Small intestine (tissue), 7 donors: ENCODE measurements at regions not wholly inside any gene's neighbourhood (a gene's known extent, or its start where the extent isn't known, plus 50 kb on each side); places are given as distances from the start of the nearest gene placed in this dataset.

Source experiments
- DNase-seq, 2 donors: peaks; one replicate each; pipeline versions ENCODE4 v3.0.0 to v3.0.0-alpha.2; 2013
- FAIRE-seq: peaks from 2 replicates; lab custom pipeline; 2012; peaks lifted over from hg19 to GRCh38; lab: Jason Lieb, UNC
- H3K27ac ChIP-seq, 3 donors: one replicate each; pipeline ENCODE4 v1.5.1; 2013; ENCODE audit warnings: low read length in 2 of 3, mild to moderate bottlenecking in 2 of 3, control low read depth in 1 of 3, inconsistent platforms in 1 of 3, low read depth in 1 of 3, moderate library complexity in 1 of 3
- H3K27me3 ChIP-seq, 3 donors: one replicate each; pipeline ENCODE4 v1.6.1; 2013; ENCODE audit warnings: low read length in 3 of 3, inconsistent platforms in 1 of 3; ENCODE audit not compliant: control insufficient read depth in 3 of 3, insufficient read depth in 3 of 3
- H3K36me3 ChIP-seq, 3 donors: one replicate each; pipeline ENCODE4 v1.6.1; 2013; ENCODE audit warnings: low read length in 3 of 3, inconsistent platforms in 1 of 3, low read depth in 1 of 3, mild to moderate bottlenecking in 1 of 3, moderate library complexity in 1 of 3; ENCODE audit not compliant: control insufficient read depth in 3 of 3, insufficient read depth in 2 of 3
- H3K4me1 ChIP-seq, 3 donors: one replicate each; pipeline ENCODE4 v1.6.1; 2013; ENCODE audit warnings: low read length in 2 of 3, inconsistent platforms in 1 of 3, low read depth in 1 of 3, mild to moderate bottlenecking in 1 of 3, moderate library complexity in 1 of 3; ENCODE audit not compliant: control insufficient read depth in 3 of 3, insufficient read depth in 2 of 3
- H3K4me3 ChIP-seq, 3 donors: one replicate each; pipeline ENCODE4 v1.5.1; 2013; ENCODE audit warnings: low read length in 3 of 3, control low read depth in 1 of 3, inconsistent platforms in 1 of 3, low read depth in 1 of 3, mild to moderate bottlenecking in 1 of 3, moderate library complexity in 1 of 3
- H3K9me3 ChIP-seq, 2 donors: one replicate each; pipeline ENCODE4 v1.6.1; 2013; ENCODE audit warnings: low read depth in 1 of 2, low read length in 1 of 2; ENCODE audit not compliant: control insufficient read depth in 2 of 2, insufficient read depth in 1 of 2
- WGBS, 3 donors: extraction: QIAGEN DNeasy Blood & Tissue Kit; methylation state at CpG; one replicate each; pipeline ENCODE4 v1.1.7; 2013; 5-methylcytosine and 5-hydroxymethylcytosine counted together
- donor health status: healthy with polysubstance abuse.
- donor health status: control.
- donor health status: control.
- donor health status: Bipolar disorder and iron deficiency.
- donor health status: healthy.

DNA sequence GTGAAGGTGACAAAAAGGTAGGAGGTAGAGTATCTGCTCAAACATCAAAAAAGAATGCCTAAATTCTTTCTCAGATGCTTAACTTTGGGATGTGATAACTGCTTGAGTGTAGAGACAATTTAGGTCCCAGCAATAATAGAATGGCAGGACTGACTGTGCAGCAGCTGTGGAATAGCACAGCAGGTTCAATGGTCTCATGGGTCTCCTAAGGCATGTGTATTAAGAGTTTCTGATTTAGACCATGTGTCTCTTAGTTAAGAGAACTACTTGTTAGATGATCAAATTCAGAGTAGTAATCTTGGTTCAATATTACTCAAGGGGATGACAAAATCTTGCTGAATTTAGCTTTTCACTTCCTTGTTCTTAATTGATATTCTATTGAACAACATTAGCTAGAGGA lies 72.0 kb downstream of the ALX1 start:
- Histone ChIP-seq H3K36me3 (no peaks in the 10 kb centered on the region), H3K4me1 (no peaks in the 10 kb centered on the region), H3K4me3 (no peak overlapping the region), H3K27ac (no peak overlapping the region), H3K27me3 (no peaks in the 10 kb centered on the region), H3K9me3 (no peaks in the 10 kb centered on the region)
- no peak for FAIRE-seq
- DNase-seq: no peak

DNA sequence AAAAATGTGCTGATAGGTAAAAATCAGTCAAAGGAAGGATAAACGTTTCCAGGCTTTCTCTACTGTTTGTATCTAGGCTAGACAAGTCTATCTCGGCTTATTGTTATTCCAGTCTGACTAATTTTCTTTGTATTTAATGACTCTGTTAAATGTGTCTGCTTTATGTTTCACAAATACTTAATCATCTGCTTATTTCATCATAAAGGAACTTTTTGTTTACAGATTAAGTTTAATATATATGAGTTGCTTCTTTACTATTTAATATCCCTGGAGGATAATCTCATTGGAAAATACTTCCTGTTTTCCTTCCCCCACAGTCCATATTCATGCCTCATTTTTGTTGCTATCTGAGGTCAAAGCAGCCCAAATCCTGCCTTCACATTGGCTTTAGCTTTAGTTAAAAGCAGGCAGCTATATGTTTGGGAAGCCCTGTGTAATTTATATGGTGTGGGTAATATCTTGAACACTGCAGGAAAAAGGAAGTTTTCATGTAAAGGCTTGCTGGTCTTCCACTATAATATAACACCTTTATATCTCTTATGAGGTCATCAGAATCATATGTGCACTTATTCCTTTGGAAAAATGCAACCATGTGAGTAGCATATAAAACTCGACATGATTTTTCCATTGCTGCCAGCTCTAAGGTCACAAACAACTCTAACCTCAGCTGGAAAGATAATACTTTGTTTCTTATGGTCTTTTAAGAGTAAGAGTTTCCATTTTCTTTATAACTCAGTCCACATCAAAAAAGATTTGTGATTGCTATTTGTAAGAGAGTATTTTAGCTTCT lies 76.8 kb downstream of the ALX1 start:
- H3K9me3 ChIP-seq: no peaks in the 10 kb centered on the region
- FAIRE-seq: no peak
- 30 to 40% (median 33%) methylated on average over 3 of the region's 3 CpGs for WGBS, 3 donors

DNA sequence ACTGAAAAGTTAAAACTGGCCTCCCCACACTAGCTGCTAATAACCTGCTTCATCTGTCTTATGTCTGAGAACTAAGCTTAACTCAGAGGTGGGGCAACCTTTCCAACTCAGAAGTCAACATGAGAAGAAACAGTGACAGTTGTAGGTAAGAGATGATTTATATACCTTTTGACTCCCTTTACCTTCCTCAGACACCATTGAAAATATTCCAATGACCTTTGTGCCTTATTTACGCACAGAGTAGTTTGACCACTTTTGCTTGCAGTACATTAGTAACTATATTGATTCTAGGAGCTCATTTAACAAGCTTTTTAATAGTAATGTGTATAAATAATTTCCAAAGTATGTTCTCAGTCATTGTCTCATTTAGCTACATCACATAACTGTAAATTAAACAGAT lies 77.6 kb downstream of the ALX1 start:
- Histone ChIP-seq H3K4me3 (no peak overlapping the region), H3K9me3 (no peaks in the 10 kb centered on the region), H3K4me1 (no peaks in the 10 kb centered on the region), H3K27ac (no peak overlapping the region), H3K36me3 (no peaks in the 10 kb centered on the region), H3K27me3 (no peaks in the 10 kb centered on the region)
- peak; percentile 22 to 23 for DNase-seq
- WGBS, 3 donors: 19 to 52% (median 28%) methylated on average over 1 of the region's 1 CpG
- FAIRE-seq: no peak

More for the DNA sequence above, 76.8 kb downstream of the ALX1 start:
- Histone ChIP-seq H3K27ac (no peak overlapping the region), H3K36me3 (no peaks in the 10 kb centered on the region), H3K4me1 (no peaks in the 10 kb centered on the region), H3K4me3 (no peak overlapping the region), H3K27me3 (no peaks in the 10 kb centered on the region)
- no peak for DNase-seq

DNA sequence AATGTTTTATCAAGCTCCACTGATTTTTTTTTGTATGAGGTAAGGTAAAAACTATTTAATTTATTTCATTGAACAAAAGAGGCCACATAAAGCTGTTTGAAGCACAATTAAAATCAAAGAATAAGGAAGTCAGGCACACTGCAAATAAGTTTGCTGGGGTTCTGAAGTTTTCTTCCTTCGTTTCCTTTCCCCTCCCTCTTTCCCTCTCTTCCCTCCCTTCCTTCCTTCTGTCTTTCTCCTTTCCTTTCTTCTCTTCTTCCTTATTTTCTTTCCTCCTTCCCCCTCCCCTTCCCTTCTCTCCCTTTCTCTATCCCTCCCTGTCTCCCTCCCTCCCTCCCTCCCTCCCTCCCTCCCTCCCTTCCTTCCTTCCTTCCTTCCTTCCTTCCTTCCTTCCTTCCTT lies 78.7 kb downstream of the ALX1 start:
- H3K9me3 ChIP-seq: no peaks in the 10 kb centered on the region
- no peak for FAIRE-seq
- no peaks in the 10 kb centered on the region for H3K4me1 ChIP-seq
- 0 to 43% (median 42%) methylated on average over 1 of the region's 1 CpG for WGBS, 3 donors
- no peaks in the 10 kb centered on the region for H3K27me3 ChIP-seq
- no peak overlapping the region for H3K27ac ChIP-seq
- no peak overlapping the region for H3K4me3 ChIP-seq
- DNase-seq: no peak
- H3K36me3 ChIP-seq: no peaks in the 10 kb centered on the region

DNA sequence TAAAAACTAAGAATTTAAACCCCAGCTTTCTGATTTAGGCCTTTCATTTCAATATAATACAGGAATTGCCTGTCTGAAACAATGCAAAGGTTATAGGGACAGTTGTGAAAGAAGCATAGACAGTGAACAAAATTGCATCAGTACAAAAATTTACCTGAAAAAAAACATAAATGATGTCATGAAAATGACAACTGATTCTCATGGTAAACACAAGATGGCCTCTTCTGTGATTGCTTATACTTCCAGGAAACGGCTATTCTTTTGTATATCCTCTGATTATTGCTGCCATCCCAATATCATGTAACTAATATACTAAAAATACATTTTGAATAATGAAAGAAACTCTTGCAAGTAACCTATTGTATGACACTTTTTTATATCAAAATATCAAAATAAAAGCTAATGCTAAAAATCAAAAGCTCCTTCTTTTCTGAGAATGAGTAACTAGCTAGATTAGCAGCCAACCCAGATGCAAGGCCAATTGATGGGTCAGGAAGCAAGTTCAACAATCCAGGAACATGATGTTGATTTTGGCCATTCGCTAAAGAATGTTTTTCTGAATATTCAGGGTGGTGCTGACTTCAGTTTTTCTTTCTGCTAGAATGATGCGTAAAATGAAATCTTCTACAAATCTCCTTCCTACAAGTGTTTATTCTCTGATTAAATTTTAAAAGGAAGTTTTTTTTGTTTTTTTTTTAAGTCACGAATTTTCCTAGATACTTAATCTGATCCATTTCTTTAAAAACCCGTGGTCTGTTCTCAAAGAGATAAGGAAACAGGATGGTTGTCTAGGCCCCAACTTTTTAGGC lies 83.6 kb downstream of the ALX1 start:
- H3K4me1 ChIP-seq: no peaks in the 10 kb centered on the region
- no peak overlapping the region for H3K27ac ChIP-seq
- DNase-seq (no peak), FAIRE-seq (no peak)
- no peak overlapping the region for H3K4me3 ChIP-seq
- no peaks in the 10 kb centered on the region for H3K27me3 ChIP-seq
- H3K36me3 ChIP-seq: no peaks in the 10 kb centered on the region
- 65 to 67% (median 66%) methylated on average over 5 of the region's 5 CpGs for WGBS, 3 donors
- H3K9me3 ChIP-seq: no peaks in the 10 kb centered on the region

DNA sequence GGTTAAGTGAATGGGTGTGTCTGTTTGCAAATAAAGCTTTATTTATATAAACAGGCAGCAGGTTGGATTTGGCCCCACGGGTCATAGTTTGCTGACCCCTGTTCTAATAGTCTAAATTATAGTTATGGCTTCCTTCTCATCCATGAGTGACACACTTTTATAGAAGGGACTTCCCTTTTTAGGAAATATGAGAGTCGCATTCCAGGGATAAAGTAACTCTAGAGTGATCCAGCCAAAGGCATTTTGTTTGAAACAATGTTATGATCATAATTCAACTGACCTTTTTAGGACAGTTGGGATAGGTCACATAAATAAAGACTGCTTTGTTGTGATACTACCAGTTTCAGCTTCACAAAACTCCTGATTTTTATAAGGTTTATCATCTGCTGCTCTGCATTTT lies 87.9 kb downstream of the ALX1 start:
- no peaks in the 10 kb centered on the region for H3K9me3 ChIP-seq
- DNase-seq (no peak), FAIRE-seq (no peak)
- H3K4me1 ChIP-seq: no peaks in the 10 kb centered on the region
- no peaks in the 10 kb centered on the region for H3K27me3 ChIP-seq
- H3K27ac ChIP-seq: no peak overlapping the region
- WGBS, 3 donors: 48 to 64% (median 54%) methylated on average over 2 of the region's 2 CpGs
- no peaks in the 10 kb centered on the region for H3K36me3 ChIP-seq
- no peak overlapping the region for H3K4me3 ChIP-seq

DNA sequence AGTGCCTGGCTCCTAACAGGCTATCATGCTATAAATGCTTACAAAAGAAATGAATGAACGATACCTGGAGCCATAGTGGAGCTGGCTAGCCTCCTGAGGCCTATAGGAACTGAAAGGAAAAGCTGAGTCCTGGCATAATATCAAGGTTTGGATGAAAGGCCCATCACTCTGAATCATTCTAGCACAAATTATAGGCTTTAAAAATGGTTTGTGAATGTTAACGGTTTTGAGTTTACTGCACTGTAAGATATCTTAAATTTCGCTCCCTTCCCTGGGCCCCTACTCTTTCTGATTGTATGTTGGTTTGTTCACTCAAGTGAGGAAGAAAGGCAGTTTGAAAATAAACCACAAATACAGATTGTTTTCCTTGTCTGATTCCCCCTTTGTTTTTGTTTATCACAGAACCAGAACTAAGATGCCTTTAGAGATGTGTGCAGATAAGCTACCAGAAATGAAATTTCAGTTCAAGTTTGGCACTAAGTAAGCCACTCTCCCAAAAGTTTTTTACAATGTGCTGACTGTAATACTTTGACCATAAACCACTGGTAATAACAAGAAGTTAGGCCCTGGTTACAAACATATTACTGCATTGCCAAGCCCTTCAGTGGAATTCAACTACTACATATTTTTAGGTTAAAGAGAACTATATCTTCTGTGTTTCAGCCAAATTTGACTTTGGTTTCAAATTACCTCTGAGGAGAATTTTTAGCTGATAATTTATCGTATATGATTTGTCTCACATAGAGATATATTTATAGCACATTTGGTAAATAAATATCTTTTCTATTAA lies 89.5 kb downstream of the ALX1 start:
- no peak overlapping the region for H3K4me3 ChIP-seq
- no peak for FAIRE-seq
- H3K27me3 ChIP-seq: no peaks in the 10 kb centered on the region
- DNase-seq: no peak
- no peaks in the 10 kb centered on the region for H3K4me1 ChIP-seq
- WGBS, 3 donors: 70 to 77% (median 72%) methylated on average over 4 of the region's 4 CpGs
- H3K36me3 ChIP-seq: no peaks in the 10 kb centered on the region
- H3K27ac ChIP-seq: no peak overlapping the region
- H3K9me3 ChIP-seq: no peaks in the 10 kb centered on the region

DNA sequence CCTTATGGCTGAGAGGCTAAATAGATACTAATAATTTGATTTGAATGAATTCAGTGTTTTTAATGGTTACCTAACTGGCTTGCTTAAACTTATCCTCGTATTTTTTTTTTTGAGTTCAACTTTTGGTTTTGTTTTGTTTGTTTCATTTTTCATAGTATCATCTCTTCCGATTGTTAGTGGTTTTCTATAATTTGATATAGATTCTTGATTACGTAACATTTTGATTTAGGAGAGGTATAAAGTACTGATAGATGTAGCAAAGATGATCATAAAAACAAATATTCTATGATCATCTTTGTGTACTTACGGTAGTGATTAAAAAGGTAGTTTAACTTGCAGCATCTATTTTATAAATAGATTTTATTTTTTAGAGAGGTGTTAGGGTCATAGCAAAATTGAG lies 93.0 kb downstream of the ALX1 start:
- WGBS, 3 donors: 85 to 93% (median 92%) methylated on average over 4 of the region's 4 CpGs
- H3K4me1 ChIP-seq: no peaks in the 10 kb centered on the region
- no peaks in the 10 kb centered on the region for H3K27me3 ChIP-seq
- H3K9me3 ChIP-seq: no peaks in the 10 kb centered on the region
- no peak overlapping the region for H3K4me3 ChIP-seq
- no peaks in the 10 kb centered on the region for H3K36me3 ChIP-seq
- FAIRE-seq (peak; percentile 84), DNase-seq (no peak)
- H3K27ac ChIP-seq: no peak overlapping the region
